ENCODE measurements at regions not wholly inside any gene's neighbourhood (a gene's known extent, or its start where the extent isn't known, plus 50 kb on each side); places are given as distances from the start of the nearest gene placed in this dataset.
"Not testable (repeated sequence)": the region's sequence is repeated elsewhere in the genome, so short reads cannot be mapped to it uniquely, and the experiment has no call there.

GRCh38 chr1:190698488-190698887 is 220.8 kb upstream of the BRINP3 start:
- TF ChIP-seq CTCF (optimal IDR thresholded peaks at IDR 0.05 in 1 of 3, IDR thresholded peaks at IDR 0.05 in 1 of 3, conservative IDR thresholded peaks at IDR 0.05 in 1 of 3; ENCODE audit: extremely low read depth in 1 of 3, insufficient read depth in 2 of 3, low read length in 3 of 3); EZH2 (IDR thresholded peaks at IDR 0.05; ENCODE audit: low read length): not testable (repeated sequence)

Measured in keratinocyte (primary cell).